Keratinocyte (primary cell): ENCODE measurements at regions not wholly inside any gene's neighbourhood (a gene's known extent, or its start where the extent isn't known, plus 50 kb on each side); places are given as distances from the start of the nearest gene placed in this dataset.

Experiments
- DNase-seq: peaks from one replicate; pipeline ENCODE4 v3.0.0-alpha.2; 2011; ENCODE audit warnings: low read depth, missing footprints, low spot score
- FAIRE-seq: peaks from 2 replicates; lab custom pipeline; 2011; peaks lifted over from hg19 to GRCh38; lab: Jason Lieb, UNC
- H2AFZ ChIP-seq: 2 replicates; pipeline ENCODE4 v1.6.0; 2012; ENCODE audit warnings: low read length, control low read depth, inconsistent platforms; ENCODE audit not compliant: control insufficient read depth
- H3K27ac ChIP-seq: 2 replicates; pipeline ENCODE4 v1.5.1; 2011; ENCODE audit warnings: low read length; ENCODE audit not compliant: control insufficient read depth, insufficient read depth
- H3K27me3 ChIP-seq: 3 replicates; pipeline ENCODE4 v1.6.0; 2011; ENCODE audit warnings: low read length; ENCODE audit not compliant: control insufficient read depth, insufficient read depth; ENCODE audit errors: extremely low read depth
- H3K36me3 ChIP-seq, 2 experiments: 2 replicates in 1 of 2; 3 replicates in 1 of 2; pipeline ENCODE4 v1.5.1; 2011; ENCODE audit warnings: low read length in 2 of 2, mild to moderate bottlenecking in 1 of 2; ENCODE audit not compliant: control insufficient read depth in 2 of 2, insufficient read depth in 2 of 2; ENCODE audit errors: extremely low read depth in 1 of 2
- H3K4me1 ChIP-seq: 3 replicates; pipeline ENCODE4 v1.5.1; 2011; ENCODE audit warnings: low read length; ENCODE audit not compliant: control insufficient read depth, insufficient read depth; ENCODE audit errors: extremely low read depth
- H3K4me2 ChIP-seq: 3 replicates; pipeline ENCODE4 v1.6.0; 2011; ENCODE audit warnings: low read depth, low read length; ENCODE audit not compliant: control insufficient read depth, insufficient read depth; ENCODE audit errors: extremely low read depth
- H3K4me3 ChIP-seq, 3 experiments: fragments of 200-600 bp in 1 of 3; sonication (generic) in 1 of 3; 2 replicates in 2 of 3; 3 replicates in 1 of 3; pipeline ENCODE4 v1.5.1; 2011 to 2016; ENCODE audit warnings: low read length in 3 of 3, mild to moderate bottlenecking in 3 of 3, control low read depth in 2 of 3, inconsistent platforms in 1 of 3, low read depth in 1 of 3, mixed read lengths in 1 of 3, mixed run types in 1 of 3, moderate library complexity in 1 of 3; ENCODE audit not compliant: control insufficient read depth in 2 of 3, insufficient read depth in 2 of 3; ENCODE audit errors: extremely low read depth in 1 of 3
- H3K79me2 ChIP-seq: 2 replicates; pipeline ENCODE4 v1.6.0; 2012; ENCODE audit warnings: low read length; ENCODE audit not compliant: control insufficient read depth, insufficient read depth
- H3K9ac ChIP-seq: 3 replicates; pipeline ENCODE4 v1.6.0; 2011; ENCODE audit warnings: low read length; ENCODE audit not compliant: control insufficient read depth, insufficient read depth; ENCODE audit errors: extremely low read depth
- H3K9me1 ChIP-seq: 3 replicates; pipeline ENCODE4 v1.6.0; 2011; ENCODE audit warnings: low read length; ENCODE audit not compliant: control insufficient read depth, insufficient read depth; ENCODE audit errors: extremely low read depth
- H3K9me3 ChIP-seq: 2 replicates; pipeline ENCODE4 v1.5.1; 2012; ENCODE audit warnings: low read depth, low read length; ENCODE audit not compliant: control insufficient read depth
- H4K20me1 ChIP-seq: 3 replicates; pipeline ENCODE4 v1.6.0; 2011; ENCODE audit warnings: low read length; ENCODE audit not compliant: control insufficient read depth, insufficient read depth; ENCODE audit errors: extremely low read depth
- EZH2 ChIP-seq: IDR thresholded peaks from one replicate; pipeline ENCODE4 v1.6.1; 2012; ENCODE audit warnings: inconsistent platforms, mild to moderate bottlenecking, low read length, moderate library complexity
- dilution Hi-C: fragments of 300-500 bp; cut with MboI; formaldehyde crosslinking; loops from one replicate; pipeline ENCODE4 v1.7.0; 2020; ENCODE audit warnings: low sequenced_read_pairs; ENCODE audit not compliant: extremely low pct_ligation_motif_present
- TF ChIP-seq, protein P1 (sequence below), 3 experiments: IDR thresholded peaks in 1 of 3; conservative IDR thresholded peaks in 1 of 3; optimal IDR thresholded peaks in 1 of 3; 2 replicates in 2 of 3; 3 replicates in 1 of 3; pipeline versions ENCODE3 to v1.5.1; 2011; ENCODE audit warnings: low read length in 3 of 3, mild to moderate bottlenecking in 3 of 3, moderate library complexity in 2 of 3, control low read depth in 1 of 3, inconsistent platforms in 1 of 3; ENCODE audit not compliant: insufficient read depth in 2 of 3; ENCODE audit errors: extremely low read depth in 1 of 3

DNA sequence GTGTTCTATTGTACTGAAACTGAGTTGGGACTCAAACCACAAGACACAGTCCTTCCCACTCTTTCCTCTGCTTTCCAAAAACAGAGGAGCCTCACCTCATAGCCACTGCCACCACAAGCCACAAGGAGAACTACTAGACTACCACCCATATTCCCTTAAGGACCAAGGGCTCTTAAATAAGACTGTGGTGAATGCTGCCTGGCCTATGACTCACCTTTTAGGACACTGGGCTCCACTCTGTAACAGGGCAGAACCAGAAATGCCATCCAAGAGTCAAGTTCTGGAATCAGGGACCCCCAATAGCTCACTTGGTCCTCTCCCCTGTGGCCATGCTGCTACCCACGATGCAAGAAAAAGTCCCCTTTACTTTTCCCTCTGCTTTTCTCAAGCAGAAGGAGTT lies 851.4 kb downstream of the BCL11A start:
- Histone ChIP-seq H2AFZ (no peak overlapping the region), H3K36me3 (no peaks in the 10 kb centered on the region), H3K9me1 (no peaks in the 10 kb centered on the region), H3K4me2 (no peak overlapping the region), H3K27me3 (no peaks in the 10 kb centered on the region), H3K4me3 (no peak overlapping the region), H3K79me2 (no peaks in the 10 kb centered on the region), H3K9me3 (no peaks in the 10 kb centered on the region), H4K20me1 (no peaks in the 10 kb centered on the region), H3K9ac (no peak overlapping the region), H3K4me1 (peaks cover 14% of the 10 kb centered on the region), H3K27ac (no peak overlapping the region)
- no peak for TF ChIP-seq EZH2
- TF ChIP-seq, protein P1, sequence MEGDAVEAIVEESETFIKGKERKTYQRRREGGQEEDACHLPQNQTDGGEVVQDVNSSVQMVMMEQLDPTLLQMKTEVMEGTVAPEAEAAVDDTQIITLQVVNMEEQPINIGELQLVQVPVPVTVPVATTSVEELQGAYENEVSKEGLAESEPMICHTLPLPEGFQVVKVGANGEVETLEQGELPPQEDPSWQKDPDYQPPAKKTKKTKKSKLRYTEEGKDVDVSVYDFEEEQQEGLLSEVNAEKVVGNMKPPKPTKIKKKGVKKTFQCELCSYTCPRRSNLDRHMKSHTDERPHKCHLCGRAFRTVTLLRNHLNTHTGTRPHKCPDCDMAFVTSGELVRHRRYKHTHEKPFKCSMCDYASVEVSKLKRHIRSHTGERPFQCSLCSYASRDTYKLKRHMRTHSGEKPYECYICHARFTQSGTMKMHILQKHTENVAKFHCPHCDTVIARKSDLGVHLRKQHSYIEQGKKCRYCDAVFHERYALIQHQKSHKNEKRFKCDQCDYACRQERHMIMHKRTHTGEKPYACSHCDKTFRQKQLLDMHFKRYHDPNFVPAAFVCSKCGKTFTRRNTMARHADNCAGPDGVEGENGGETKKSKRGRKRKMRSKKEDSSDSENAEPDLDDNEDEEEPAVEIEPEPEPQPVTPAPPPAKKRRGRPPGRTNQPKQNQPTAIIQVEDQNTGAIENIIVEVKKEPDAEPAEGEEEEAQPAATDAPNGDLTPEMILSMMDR (optimal IDR thresholded peaks at IDR 0.05 in 1 of 3, IDR thresholded peaks at IDR 0.05 in 1 of 3, conservative IDR thresholded peaks at IDR 0.05 in 1 of 3; ENCODE audit: extremely low read depth in 1 of 3, insufficient read depth in 2 of 3, low read length in 3 of 3) = no peak
- DNase-seq = no peak
- dilution Hi-C loops = no loop called here
- no peak for FAIRE-seq

DNA sequence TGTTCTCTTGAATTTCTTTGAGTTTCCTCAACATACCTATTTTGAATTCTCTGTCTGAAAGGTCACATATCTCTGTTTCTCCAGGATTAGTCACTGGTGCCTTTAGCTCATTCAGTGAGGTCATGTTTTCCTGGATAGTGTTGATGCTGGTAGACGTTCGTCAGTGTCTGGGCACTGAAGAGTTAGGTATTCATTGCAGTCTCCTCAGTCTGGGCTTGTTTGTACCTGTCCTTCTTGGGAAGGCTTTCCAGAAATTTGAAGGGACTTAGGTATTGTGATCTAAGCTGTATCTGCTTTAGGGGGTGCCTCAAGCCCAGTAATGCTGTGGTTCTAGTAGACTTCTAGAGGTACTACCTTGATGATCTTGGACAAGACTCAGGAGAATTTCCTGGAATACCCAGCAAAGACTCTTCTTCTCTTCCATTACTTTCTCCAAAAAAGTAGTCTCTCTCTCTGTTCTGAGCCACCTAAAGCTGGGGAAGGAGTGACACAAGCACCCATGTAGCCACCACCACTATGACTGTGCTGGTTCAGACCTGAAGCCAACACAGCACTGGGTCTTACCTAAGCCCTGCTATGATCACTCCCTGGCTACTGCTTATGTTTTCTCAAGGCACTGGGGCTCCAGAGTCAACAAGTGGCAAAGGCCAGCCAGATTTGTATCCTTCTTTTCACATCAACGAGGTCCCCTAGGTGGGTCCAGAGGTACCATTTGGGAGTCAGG lies 852.0 kb downstream of the BCL11A start:
- H3K27me3 ChIP-seq = no peaks in the 10 kb centered on the region
- no peaks in the 10 kb centered on the region for H3K36me3 ChIP-seq
- peak; percentile 13 for DNase-seq
- H3K79me2 ChIP-seq = no peaks in the 10 kb centered on the region
- H2AFZ ChIP-seq = no peak overlapping the region
- H3K4me1 ChIP-seq = peaks cover 9% of the 10 kb centered on the region
- H3K27ac ChIP-seq = no peak overlapping the region
- H3K9me1 ChIP-seq = no peaks in the 10 kb centered on the region
- no peak overlapping the region for H3K9ac ChIP-seq
- no peak overlapping the region for H3K4me2 ChIP-seq
- H4K20me1 ChIP-seq = no peaks in the 10 kb centered on the region
- dilution Hi-C loops = no loop called here
- FAIRE-seq = peak; percentile 55
- H3K4me3 ChIP-seq = no peak overlapping the region
- TF ChIP-seq, protein P1 (optimal IDR thresholded peaks at IDR 0.05 in 1 of 3, IDR thresholded peaks at IDR 0.05 in 1 of 3, conservative IDR thresholded peaks at IDR 0.05 in 1 of 3; ENCODE audit: extremely low read depth in 1 of 3, insufficient read depth in 2 of 3, low read length in 3 of 3) = no peak
- TF ChIP-seq EZH2 = no peak
- no peaks in the 10 kb centered on the region for H3K9me3 ChIP-seq
